Epithelial cell of proximal tubule (primary cell): ENCODE measurements at regions not wholly inside any gene's neighbourhood (a gene's known extent, or its start where the extent isn't known, plus 50 kb on each side); places are given as distances from the start of the nearest gene placed in this dataset.

ENCODE experiments used
- DNase-seq: peaks from one replicate; pipeline ENCODE4 v3.0.0-alpha.2; 2011; ENCODE audit warnings: low read depth
- H3K4me3 ChIP-seq: 2 replicates; pipeline ENCODE4 v1.5.1; 2011; ENCODE audit warnings: low read depth, mild to moderate bottlenecking, low read length
- CTCF ChIP-seq: conservative IDR thresholded peaks from 2 replicates; pipeline ENCODE4 v1.5.1; 2012; ENCODE audit warnings: low read depth, mild to moderate bottlenecking, low read length

- DNase-seq = no peak
- H3K4me3 ChIP-seq = no peak overlapping the region
- no peak for TF ChIP-seq CTCF
These were observed 341.5 kb downstream of the OSTF1 start for GRCh38 chr9:75429531-75430475.

- DNase-seq = no peak
- no peak overlapping the region for H3K4me3 ChIP-seq
- no peak for TF ChIP-seq CTCF
These were observed 343.1 kb downstream of the OSTF1 start for GRCh38 chr9:75431375-75431774.

GRCh38 chr9:75432386-75432785 lies 344.1 kb downstream of the OSTF1 start:
- no peak for TF ChIP-seq CTCF
- H3K4me3 ChIP-seq = no peak overlapping the region
- DNase-seq = no peak

GRCh38 chr9:75432888-75433287 lies 344.6 kb downstream of the OSTF1 start:
- TF ChIP-seq CTCF = no peak
- H3K4me3 ChIP-seq = no peak overlapping the region
- DNase-seq = no peak

GRCh38 chr9:75438716-75439115 lies 350.4 kb downstream of the OSTF1 start:
- TF ChIP-seq CTCF = no peak
- DNase-seq = no peak
- H3K4me3 ChIP-seq = no peak overlapping the region

GRCh38 chr9:75440914-75441313 lies 352.6 kb downstream of the OSTF1 start:
- DNase-seq = no peak
- no peak overlapping the region for H3K4me3 ChIP-seq
- no peak for TF ChIP-seq CTCF

GRCh38 chr9:75445144-75445543 lies 356.8 kb downstream of the OSTF1 start:
- DNase-seq = no peak
- no peak for TF ChIP-seq CTCF
- H3K4me3 ChIP-seq = no peak overlapping the region
